Smooth muscle cell (in vitro differentiated cells): ENCODE measurements at regions not wholly inside any gene's neighbourhood (a gene's known extent, or its start where the extent isn't known, plus 50 kb on each side); places are given as distances from the start of the nearest gene placed in this dataset.

ENCODE experiments used
- DNase-seq: peaks from one replicate; lab custom pipeline; 2025; ENCODE audit not compliant: unreplicated experiment; lab: John Stamatoyannopoulos, UW
- H2AFZ ChIP-seq: fragments of 200-600 bp; sonication (generic); 2 replicates; pipeline ENCODE4 v1.6.0; 2016; ENCODE audit warnings: antibody characterized with exemption, low read depth, mild to moderate bottlenecking
- H3F3A ChIP-seq: fragments of 200-600 bp; sonication (generic); 2 replicates; pipeline ENCODE4 v1.6.0; 2017; ENCODE audit warnings: antibody characterized with exemption, low read depth
- H3K27ac ChIP-seq: fragments of 200-600 bp; sonication (generic); 2 replicates; pipeline ENCODE4 v1.5.1; 2016; ENCODE audit warnings: low read depth, mild to moderate bottlenecking
- H3K27me3 ChIP-seq: fragments of 200-600 bp; sonication (generic); 2 replicates; pipeline ENCODE4 v1.6.1; 2016; ENCODE audit warnings: low read depth, mild to moderate bottlenecking
- H3K36me3 ChIP-seq: fragments of 200-600 bp; sonication (generic); 2 replicates; pipeline ENCODE4 v1.5.1; 2016; ENCODE audit warnings: low read depth
- H3K4me1 ChIP-seq: fragments of 200-600 bp; sonication (generic); 2 replicates; pipeline ENCODE4 v1.5.1; 2016; ENCODE audit warnings: low read depth
- H3K4me2 ChIP-seq: fragments of 200-600 bp; sonication (generic); 2 replicates; pipeline ENCODE4 v1.6.0; 2016; ENCODE audit warnings: mild to moderate bottlenecking
- H3K4me3 ChIP-seq: fragments of 200-600 bp; sonication (generic); 2 replicates; pipeline ENCODE4 v1.5.1; 2016; ENCODE audit warnings: mild to moderate bottlenecking
- H3K79me2 ChIP-seq: fragments of 200-600 bp; sonication (generic); 2 replicates; pipeline ENCODE4 v1.6.0; 2016; ENCODE audit warnings: low read depth, mild to moderate bottlenecking
- H3K9ac ChIP-seq: fragments of 200-600 bp; sonication (generic); 2 replicates; pipeline ENCODE4 v1.6.0; 2016; ENCODE audit warnings: low read depth
- H3K9me3 ChIP-seq: fragments of 200-600 bp; sonication (generic); replicated peaks from 2 replicates; pipeline ENCODE4 v1.5.1; 2016; ENCODE audit warnings: low read depth
- H4K20me1 ChIP-seq: fragments of 200-600 bp; sonication (generic); 2 replicates; pipeline ENCODE4 v1.6.0; 2016; ENCODE audit warnings: low read depth
- WGBS: methylation state at CpG from one replicate; pipeline ENCODE4 v1.1.7; 2016; ENCODE audit warnings: low lambda C conversion rate; 5-methylcytosine and 5-hydroxymethylcytosine counted together
- TF ChIP-seq, protein P1 (sequence below): fragments of 200-600 bp; sonication (generic); IDR thresholded peaks from 2 replicates; pipeline ENCODE4 v1.5.1; 2017; ENCODE audit warnings: borderline replicate concordance, mild to moderate bottlenecking, antibody characterized with exemption; ENCODE audit not compliant: insufficient read depth, poor library complexity, severe bottlenecking

- H3K9ac ChIP-seq = peak overlapping the region; percentile 37
- no peaks in the 10 kb centered on the region for H3K27me3 ChIP-seq
- H3K27ac ChIP-seq = peak overlapping the region; percentile 92
- H3K4me2 ChIP-seq = peak overlapping the region; percentile 59
- H4K20me1 ChIP-seq = no peaks in the 10 kb centered on the region
- peaks cover 25% of the 10 kb centered on the region for H3K4me1 ChIP-seq
- H3K9me3 ChIP-seq = no peaks in the 10 kb centered on the region
- TF ChIP-seq, protein P1, sequence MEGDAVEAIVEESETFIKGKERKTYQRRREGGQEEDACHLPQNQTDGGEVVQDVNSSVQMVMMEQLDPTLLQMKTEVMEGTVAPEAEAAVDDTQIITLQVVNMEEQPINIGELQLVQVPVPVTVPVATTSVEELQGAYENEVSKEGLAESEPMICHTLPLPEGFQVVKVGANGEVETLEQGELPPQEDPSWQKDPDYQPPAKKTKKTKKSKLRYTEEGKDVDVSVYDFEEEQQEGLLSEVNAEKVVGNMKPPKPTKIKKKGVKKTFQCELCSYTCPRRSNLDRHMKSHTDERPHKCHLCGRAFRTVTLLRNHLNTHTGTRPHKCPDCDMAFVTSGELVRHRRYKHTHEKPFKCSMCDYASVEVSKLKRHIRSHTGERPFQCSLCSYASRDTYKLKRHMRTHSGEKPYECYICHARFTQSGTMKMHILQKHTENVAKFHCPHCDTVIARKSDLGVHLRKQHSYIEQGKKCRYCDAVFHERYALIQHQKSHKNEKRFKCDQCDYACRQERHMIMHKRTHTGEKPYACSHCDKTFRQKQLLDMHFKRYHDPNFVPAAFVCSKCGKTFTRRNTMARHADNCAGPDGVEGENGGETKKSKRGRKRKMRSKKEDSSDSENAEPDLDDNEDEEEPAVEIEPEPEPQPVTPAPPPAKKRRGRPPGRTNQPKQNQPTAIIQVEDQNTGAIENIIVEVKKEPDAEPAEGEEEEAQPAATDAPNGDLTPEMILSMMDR = no peak
- no peak for DNase-seq
- no peak overlapping the region for H3K4me3 ChIP-seq
- 63% methylated on average over 9 of the region's 9 CpGs for WGBS
- peaks cover 48% of the 10 kb centered on the region for H3F3A ChIP-seq
- H3K79me2 ChIP-seq = no peaks in the 10 kb centered on the region
- H3K36me3 ChIP-seq = no peaks in the 10 kb centered on the region
- no peak overlapping the region for H2AFZ ChIP-seq
These were observed 103.8 kb upstream of the CDC42EP3 start for GRCh38 chr2:37774976-37775907.

GRCh38 chr2:37775908-37776250, 104.4 kb upstream of the CDC42EP3 start:
- peak overlapping the region; percentile 59 for H3K4me2 ChIP-seq
- no peak overlapping the region for H3K4me3 ChIP-seq
- H3K27ac ChIP-seq = peak overlapping the region; percentile 92

GRCh38 chr2:37776487-37776886, 105.0 kb upstream of the CDC42EP3 start:
- Histone ChIP-seq H3K36me3 (no peaks in the 10 kb centered on the region), H3K79me2 (no peaks in the 10 kb centered on the region), H3F3A (peaks cover 43% of the 10 kb centered on the region), H3K4me1 (peaks cover 33% of the 10 kb centered on the region), H4K20me1 (no peaks in the 10 kb centered on the region), H3K4me3 (no peak overlapping the region), H2AFZ (no peak overlapping the region), H3K27me3 (no peaks in the 10 kb centered on the region), H3K4me2 (peak overlapping the region; percentile 59), H3K9ac (peak overlapping the region; percentile 37), H3K9me3 (no peaks in the 10 kb centered on the region), H3K27ac (peak overlapping the region; percentile 92)
- no peak for DNase-seq
- 7% methylated on average over 3 of the region's 3 CpGs for WGBS
- TF ChIP-seq, protein P1 = no peak

More at GRCh38 chr2:37775908-37776250, 104.4 kb upstream of the CDC42EP3 start:
- Histone ChIP-seq H3K36me3 (no peaks in the 10 kb centered on the region), H3K9me3 (no peaks in the 10 kb centered on the region), H4K20me1 (no peaks in the 10 kb centered on the region), H3F3A (peaks cover 48% of the 10 kb centered on the region), H3K79me2 (no peaks in the 10 kb centered on the region), H2AFZ (no peak overlapping the region), H3K4me1 (peaks cover 29% of the 10 kb centered on the region), H3K9ac (peak overlapping the region; percentile 37), H3K27me3 (no peaks in the 10 kb centered on the region)
- no peak for DNase-seq
- WGBS = 0% methylated on average over 3 of the region's 3 CpGs
- TF ChIP-seq, protein P1 = no peak
